H9 (cell line): ENCODE measurements at regions not wholly inside any gene's neighbourhood (a gene's known extent, or its start where the extent isn't known, plus 50 kb on each side); places are given as distances from the start of the nearest gene placed in this dataset.

ENCODE experiments used
- DNase-seq: peaks from one replicate; pipeline ENCODE4 v3.0.0-alpha.2; 2017
- H2AFZ ChIP-seq: one replicate; pipeline ENCODE4 v1.6.1; 2013; ENCODE audit warnings: mild to moderate bottlenecking, low read length, control low read depth, moderate library complexity
- H2AK5ac ChIP-seq: 2 replicates; pipeline ENCODE4 v1.6.1; 2013; ENCODE audit warnings: low read length, control low read depth, mixed read lengths; ENCODE audit not compliant: insufficient read length
- H2BK120ac ChIP-seq: one replicate; pipeline ENCODE4 v1.6.1; 2013; ENCODE audit warnings: low read depth, mild to moderate bottlenecking, low read length, control low read depth, inconsistent platforms; ENCODE audit not compliant: poor library complexity, severe bottlenecking
- H2BK12ac ChIP-seq: 2 replicates; pipeline ENCODE4 v1.6.1; 2013; ENCODE audit warnings: low read length, control low read depth, mixed read lengths, low read depth; ENCODE audit not compliant: insufficient read length
- H2BK15ac ChIP-seq: 2 replicates; pipeline ENCODE4 v1.6.1; 2013; ENCODE audit warnings: low read depth, low read length, control low read depth
- H2BK20ac ChIP-seq: one replicate; pipeline ENCODE4 v1.6.1; 2013; ENCODE audit warnings: low read depth, mild to moderate bottlenecking, low read length, control low read depth, inconsistent platforms; ENCODE audit not compliant: poor library complexity, severe bottlenecking
- H2BK5ac ChIP-seq: 2 replicates; pipeline ENCODE4 v1.6.1; 2013; ENCODE audit warnings: low read length, control low read depth, mixed read lengths; ENCODE audit not compliant: insufficient read length
- H3K14ac ChIP-seq: 2 replicates; pipeline ENCODE4 v1.6.1; 2013; ENCODE audit warnings: low read length, control low read depth; ENCODE audit not compliant: insufficient read depth
- H3K18ac ChIP-seq: 2 replicates; pipeline ENCODE4 v1.6.1; 2013; ENCODE audit warnings: low read depth, mild to moderate bottlenecking, mixed read lengths, low read length, control low read depth; ENCODE audit not compliant: insufficient read length
- H3K23ac ChIP-seq: 2 replicates; pipeline ENCODE4 v1.6.1; 2013; ENCODE audit warnings: low read length, control low read depth, mixed read lengths, low read depth; ENCODE audit not compliant: insufficient read length
- H3K23me2 ChIP-seq: 2 replicates; pipeline ENCODE4 v1.6.1; 2013; ENCODE audit warnings: low read depth, mild to moderate bottlenecking, mixed read lengths, low read length, control low read depth; ENCODE audit not compliant: insufficient read length, poor library complexity, severe bottlenecking
- H3K27ac ChIP-seq: 2 replicates; pipeline ENCODE4 v1.5.1; 2013; ENCODE audit warnings: low read length, control low read depth, mixed read lengths, low read depth; ENCODE audit not compliant: insufficient read length
- H3K27me3 ChIP-seq: 2 replicates; pipeline ENCODE4 v1.6.1; 2013; ENCODE audit warnings: low read length, control low read depth, inconsistent platforms; ENCODE audit not compliant: insufficient read depth
- H3K4ac ChIP-seq: 2 replicates; pipeline ENCODE4 v1.6.1; 2013; ENCODE audit warnings: low read depth, mild to moderate bottlenecking, control low read depth, inconsistent platforms, low read length, moderate library complexity
- H3K4me1 ChIP-seq: 2 replicates; pipeline ENCODE4 v1.6.1; 2013; ENCODE audit warnings: low read length, control low read depth, inconsistent platforms; ENCODE audit not compliant: insufficient read depth
- H3K4me2 ChIP-seq: 2 replicates; pipeline ENCODE4 v1.6.1; 2013; ENCODE audit warnings: low read length, control low read depth, mixed read lengths; ENCODE audit not compliant: insufficient read length, insufficient read depth
- H3K56ac ChIP-seq: 2 replicates; pipeline ENCODE4 v1.6.1; 2013; ENCODE audit warnings: low read depth, mild to moderate bottlenecking, mixed read lengths, low read length, control low read depth; ENCODE audit not compliant: insufficient read length
- H3K79me1 ChIP-seq: 2 replicates; pipeline ENCODE4 v1.6.1; 2013; ENCODE audit warnings: low read depth, mild to moderate bottlenecking, moderate library complexity, low read length, control low read depth, inconsistent platforms; ENCODE audit not compliant: insufficient read depth, poor library complexity, severe bottlenecking
- H3K79me2 ChIP-seq: 2 replicates; pipeline ENCODE4 v1.6.1; 2013; ENCODE audit warnings: low read length, control low read depth, inconsistent platforms; ENCODE audit not compliant: insufficient read depth
- H3K9ac ChIP-seq: 2 replicates; pipeline ENCODE4 v1.6.1; 2013; ENCODE audit warnings: low read length, control low read depth, mixed read lengths; ENCODE audit not compliant: insufficient read length; ENCODE audit errors: extremely low read depth
- H3K9me3 ChIP-seq: one replicate; pipeline ENCODE4 v1.6.1; 2013; ENCODE audit warnings: low read depth, low read length, inconsistent platforms; ENCODE audit not compliant: control insufficient read depth
- H3T11ph ChIP-seq: one replicate; pipeline ENCODE4 v1.6.1; 2013; ENCODE audit warnings: mild to moderate bottlenecking, low read length, control low read depth, inconsistent platforms
- H4K20me1 ChIP-seq: one replicate; pipeline ENCODE4 v1.6.1; 2013; ENCODE audit not compliant: control insufficient read depth, insufficient read length, insufficient read depth
- H4K5ac ChIP-seq: 2 replicates; pipeline ENCODE4 v1.6.1; 2013; ENCODE audit warnings: low read depth, mild to moderate bottlenecking, mixed read lengths, low read length, control low read depth; ENCODE audit not compliant: insufficient read length
- H4K8ac ChIP-seq: replicated peaks from 2 replicates; pipeline ENCODE4 v1.6.1; 2013; ENCODE audit warnings: low read length, control low read depth, mixed read lengths, low read depth; ENCODE audit not compliant: insufficient read length
- H4K91ac ChIP-seq: 2 replicates; pipeline ENCODE4 v1.6.1; 2013; ENCODE audit warnings: low read depth, mild to moderate bottlenecking, moderate library complexity, mixed read lengths, low read length, control low read depth; ENCODE audit not compliant: insufficient read length
- H3K27ac Mint-ChIP-seq, 3 experiments: 2 replicates in 2 of 3; 3 replicates in 1 of 3; pipeline ENCODE4 v1.8.0; 2020 to 2021; ENCODE audit warnings: mixed read lengths in 3 of 3, mild to moderate bottlenecking in 1 of 3, moderate library complexity in 1 of 3
- H3K27me3 Mint-ChIP-seq: 2 replicates; pipeline ENCODE4 v1.8.0; 2021; ENCODE audit warnings: low read depth, mild to moderate bottlenecking, moderate library complexity, mixed read lengths
- H3K36me3 Mint-ChIP-seq, 3 experiments: 2 replicates in 2 of 3; 3 replicates in 1 of 3; pipeline ENCODE4 v1.8.0; 2020 to 2021; ENCODE audit warnings: low read depth in 3 of 3, mixed read lengths in 3 of 3; ENCODE audit not compliant: insufficient read depth in 1 of 3
- H3K4me1 Mint-ChIP-seq, 2 experiments: 2 replicates each; pipeline ENCODE4 v1.8.0; 2020; ENCODE audit warnings: mixed read lengths in 2 of 2
- H3K4me3 Mint-ChIP-seq, 2 experiments: 2 replicates in 1 of 2; 3 replicates in 1 of 2; pipeline ENCODE4 v1.8.0; 2020 to 2021; ENCODE audit warnings: mild to moderate bottlenecking in 2 of 2, mixed read lengths in 2 of 2, moderate library complexity in 1 of 2
- H3K9me3 Mint-ChIP-seq, 2 experiments: 2 replicates in 1 of 2; 3 replicates in 1 of 2; pipeline ENCODE4 v1.8.0; 2020; ENCODE audit warnings: mild to moderate bottlenecking in 2 of 2, mixed read lengths in 2 of 2, moderate library complexity in 1 of 2
- WGBS: extraction: QIAGEN DNeasy Blood & Tissue Kit; methylation state at CpG from one replicate; pipeline ENCODE4 v1.1.7; 2013; ENCODE audit warnings: missing lambda C conversion rate, low lambda C conversion rate, mixed read lengths; ENCODE audit not compliant: insufficient read length; ENCODE audit errors: extremely low coverage; 5-methylcytosine and 5-hydroxymethylcytosine counted together
- TF ChIP-seq, protein P1 (sequence below): fragments of 200-600 bp; sonication (generic); conservative IDR thresholded peaks from 3 replicates; pipeline ENCODE4 v1.8.0; 2021; ENCODE audit warnings: antibody characterized with exemption, mild to moderate bottlenecking

DNA sequence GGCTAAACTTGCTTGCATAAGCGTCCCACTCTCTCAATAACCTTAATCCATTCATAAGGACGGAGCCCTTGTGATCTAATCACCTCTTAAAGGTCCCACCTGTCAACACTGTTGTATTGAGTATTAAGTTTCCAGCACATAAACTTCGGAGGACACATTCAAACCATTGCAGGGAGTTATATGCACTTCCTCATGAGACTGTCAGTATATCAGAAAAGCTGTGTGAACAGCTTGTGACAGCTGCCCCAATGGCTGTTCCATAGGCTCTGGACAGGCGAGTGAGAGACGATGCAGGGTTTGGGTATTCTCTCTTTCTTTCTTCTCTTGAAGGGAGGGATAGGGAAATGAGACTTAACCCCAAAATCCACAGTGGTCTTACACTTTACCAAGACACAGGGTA is 64.2 kb upstream of the RPL34 start:
- no peaks in the 10 kb centered on the region for H3K36me3 Mint-ChIP-seq
- no peaks in the 10 kb centered on the region for H3K9me3 Mint-ChIP-seq
- Histone ChIP-seq H2AFZ (no peak overlapping the region), H3K27me3 (no peaks in the 10 kb centered on the region), H2BK120ac (no peak overlapping the region), H3K27ac (no peak overlapping the region), H3K23ac (no peak overlapping the region), H3K4me1 (no peaks in the 10 kb centered on the region), H3K4me2 (no peak overlapping the region), H4K8ac (no peak overlapping the region), H3K79me1 (no peaks in the 10 kb centered on the region), H2BK12ac (no peak overlapping the region), H3K79me2 (no peaks in the 10 kb centered on the region), H3K18ac (no peak overlapping the region), H4K20me1 (no peaks in the 10 kb centered on the region), H3K9me3 (no peaks in the 10 kb centered on the region), H3T11ph (no peak overlapping the region), H2BK15ac (no peak overlapping the region), H3K56ac (no peak overlapping the region), H3K14ac (no peak overlapping the region), H3K9ac (no peak overlapping the region), H2BK20ac (no peak overlapping the region), H2AK5ac (no peak overlapping the region), H2BK5ac (no peak overlapping the region), H3K23me2 (no peaks in the 10 kb centered on the region), H4K91ac (no peak overlapping the region), H4K5ac (no peak overlapping the region), H3K4ac (no peak overlapping the region)
- WGBS: no CpG with 5 or more reads among the region's 5 CpGs
- TF ChIP-seq, protein P1, sequence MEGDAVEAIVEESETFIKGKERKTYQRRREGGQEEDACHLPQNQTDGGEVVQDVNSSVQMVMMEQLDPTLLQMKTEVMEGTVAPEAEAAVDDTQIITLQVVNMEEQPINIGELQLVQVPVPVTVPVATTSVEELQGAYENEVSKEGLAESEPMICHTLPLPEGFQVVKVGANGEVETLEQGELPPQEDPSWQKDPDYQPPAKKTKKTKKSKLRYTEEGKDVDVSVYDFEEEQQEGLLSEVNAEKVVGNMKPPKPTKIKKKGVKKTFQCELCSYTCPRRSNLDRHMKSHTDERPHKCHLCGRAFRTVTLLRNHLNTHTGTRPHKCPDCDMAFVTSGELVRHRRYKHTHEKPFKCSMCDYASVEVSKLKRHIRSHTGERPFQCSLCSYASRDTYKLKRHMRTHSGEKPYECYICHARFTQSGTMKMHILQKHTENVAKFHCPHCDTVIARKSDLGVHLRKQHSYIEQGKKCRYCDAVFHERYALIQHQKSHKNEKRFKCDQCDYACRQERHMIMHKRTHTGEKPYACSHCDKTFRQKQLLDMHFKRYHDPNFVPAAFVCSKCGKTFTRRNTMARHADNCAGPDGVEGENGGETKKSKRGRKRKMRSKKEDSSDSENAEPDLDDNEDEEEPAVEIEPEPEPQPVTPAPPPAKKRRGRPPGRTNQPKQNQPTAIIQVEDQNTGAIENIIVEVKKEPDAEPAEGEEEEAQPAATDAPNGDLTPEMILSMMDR: no peak
- no peaks in the 10 kb centered on the region; the same call in 1 of the 2 replicates for H3K27me3 Mint-ChIP-seq
- H3K27ac Mint-ChIP-seq: no peak overlapping the region
- no peak overlapping the region for H3K4me3 Mint-ChIP-seq
- H3K4me1 Mint-ChIP-seq: peaks cover 5 to 7% of the 10 kb centered on the region in 2 experiments; a peak in 3 of 4 replicates
- DNase-seq: no peak
